HepG2 (cell line): ENCODE measurements at regions not wholly inside any gene's neighbourhood (a gene's known extent, or its start where the extent isn't known, plus 50 kb on each side); places are given as distances from the start of the nearest gene placed in this dataset.

Experiments
- ARNTL ChIP-seq: sonication (generic); formaldehyde crosslinking; IDR thresholded peaks from 2 replicates; pipeline ENCODE4 v1.4.0; 2020; ENCODE audit warnings: mild to moderate bottlenecking, missing genetic modification reagents
- MZF1 ChIP-seq: sonication (generic); formaldehyde crosslinking; IDR thresholded peaks from 2 replicates; pipeline ENCODE4 v1.8.1; 2023; ENCODE audit warnings: mild to moderate bottlenecking, missing genetic modification reagents, borderline replicate concordance
- PHF8 ChIP-seq: sonication (generic); formaldehyde crosslinking; IDR thresholded peaks from 2 replicates; pipeline ENCODE4 v1.5.0; 2020; ENCODE audit warnings: missing genetic modification reagents
- POLR2A ChIP-seq, 2 experiments: IDR thresholded peaks; 2 replicates each; pipeline ENCODE4 v1.6.1; 2011; ENCODE audit warnings: low read depth in 2 of 2, low read length in 2 of 2, mild to moderate bottlenecking in 1 of 2, moderate library complexity in 1 of 2; ENCODE audit not compliant: insufficient read depth in 1 of 2
- RXRA ChIP-seq: sonication (generic); formaldehyde crosslinking; IDR thresholded peaks from 2 replicates; pipeline ENCODE4 v1.5.1; 2020; ENCODE audit warnings: missing genetic modification reagents
- ZBTB20 ChIP-seq: sonication (generic); formaldehyde crosslinking; IDR thresholded peaks from 2 replicates; pipeline ENCODE4 v1.8.1; 2023; ENCODE audit warnings: missing genetic modification reagents, low read depth, mild to moderate bottlenecking, borderline replicate concordance
- ZNF224 ChIP-seq: sonication (generic); formaldehyde crosslinking; IDR thresholded peaks from 2 replicates; pipeline ENCODE4 v1.5.0; 2020; ENCODE audit warnings: mild to moderate bottlenecking, missing genetic modification reagents
- ZNF724P ChIP-seq: sonication (generic); formaldehyde crosslinking; IDR thresholded peaks from 2 replicates; pipeline ENCODE4 v1.8.0; 2022; ENCODE audit warnings: missing genetic modification reagents, borderline replicate concordance
- TF ChIP-seq, protein P1 (sequence below): sonication (generic); formaldehyde crosslinking; IDR thresholded peaks from 2 replicates; pipeline ENCODE4 v1.5.0; 2020; ENCODE audit warnings: missing genetic modification reagents
- TF ChIP-seq, protein P2 (sequence below): sonication (generic); formaldehyde crosslinking; IDR thresholded peaks from 2 replicates; pipeline ENCODE4 v1.5.0; 2020; ENCODE audit warnings: mild to moderate bottlenecking, missing genetic modification reagents, borderline replicate concordance
- TF ChIP-seq, protein P3 (sequence below): sonication (generic); formaldehyde crosslinking; IDR thresholded peaks from 2 replicates; pipeline ENCODE4 v1.4.0; 2020; ENCODE audit warnings: missing genetic modification reagents
- TF ChIP-seq, protein P4 (sequence below): IDR thresholded peaks from 2 replicates; pipeline ENCODE4 v1.6.1; 2012; ENCODE audit warnings: inconsistent platforms
- TF ChIP-seq, protein P5 (sequence below): sonication (generic); formaldehyde crosslinking; IDR thresholded peaks from 2 replicates; pipeline ENCODE4 v1.4.0; 2020; ENCODE audit warnings: missing genetic modification reagents, borderline replicate concordance

DNA sequence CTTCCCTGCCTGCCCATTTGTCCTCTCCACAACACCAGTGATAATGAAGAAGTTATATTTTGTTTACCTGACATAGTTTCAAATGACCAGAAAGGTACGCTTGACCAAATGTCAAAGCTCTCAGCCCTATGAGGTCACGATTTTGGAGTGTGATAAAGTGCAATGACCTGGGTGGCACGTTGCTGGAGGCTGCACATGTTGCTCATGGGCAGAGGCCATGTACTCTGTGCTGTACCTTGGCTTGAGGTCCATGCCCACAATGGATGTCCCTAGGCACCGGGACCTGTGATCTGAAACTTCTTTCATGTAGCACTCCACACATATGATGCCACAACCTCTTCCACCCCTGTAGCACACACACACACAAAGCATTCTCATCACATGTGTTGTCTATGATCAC is 164.0 kb upstream of the HEY2 start:
- no peak for TF ChIP-seq ZBTB20
- no peak for TF ChIP-seq ZNF224 (CRISPR knock-in tag)
- no peak for TF ChIP-seq ZNF724P
- TF ChIP-seq, protein P1, sequence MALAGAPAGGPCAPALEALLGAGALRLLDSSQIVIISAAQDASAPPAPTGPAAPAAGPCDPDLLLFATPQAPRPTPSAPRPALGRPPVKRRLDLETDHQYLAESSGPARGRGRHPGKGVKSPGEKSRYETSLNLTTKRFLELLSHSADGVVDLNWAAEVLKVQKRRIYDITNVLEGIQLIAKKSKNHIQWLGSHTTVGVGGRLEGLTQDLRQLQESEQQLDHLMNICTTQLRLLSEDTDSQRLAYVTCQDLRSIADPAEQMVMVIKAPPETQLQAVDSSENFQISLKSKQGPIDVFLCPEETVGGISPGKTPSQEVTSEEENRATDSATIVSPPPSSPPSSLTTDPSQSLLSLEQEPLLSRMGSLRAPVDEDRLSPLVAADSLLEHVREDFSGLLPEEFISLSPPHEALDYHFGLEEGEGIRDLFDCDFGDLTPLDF (CRISPR knock-in tag), result no peak
- no peak for TF ChIP-seq MZF1 (CRISPR knock-in tag)
- TF ChIP-seq, protein P2, sequence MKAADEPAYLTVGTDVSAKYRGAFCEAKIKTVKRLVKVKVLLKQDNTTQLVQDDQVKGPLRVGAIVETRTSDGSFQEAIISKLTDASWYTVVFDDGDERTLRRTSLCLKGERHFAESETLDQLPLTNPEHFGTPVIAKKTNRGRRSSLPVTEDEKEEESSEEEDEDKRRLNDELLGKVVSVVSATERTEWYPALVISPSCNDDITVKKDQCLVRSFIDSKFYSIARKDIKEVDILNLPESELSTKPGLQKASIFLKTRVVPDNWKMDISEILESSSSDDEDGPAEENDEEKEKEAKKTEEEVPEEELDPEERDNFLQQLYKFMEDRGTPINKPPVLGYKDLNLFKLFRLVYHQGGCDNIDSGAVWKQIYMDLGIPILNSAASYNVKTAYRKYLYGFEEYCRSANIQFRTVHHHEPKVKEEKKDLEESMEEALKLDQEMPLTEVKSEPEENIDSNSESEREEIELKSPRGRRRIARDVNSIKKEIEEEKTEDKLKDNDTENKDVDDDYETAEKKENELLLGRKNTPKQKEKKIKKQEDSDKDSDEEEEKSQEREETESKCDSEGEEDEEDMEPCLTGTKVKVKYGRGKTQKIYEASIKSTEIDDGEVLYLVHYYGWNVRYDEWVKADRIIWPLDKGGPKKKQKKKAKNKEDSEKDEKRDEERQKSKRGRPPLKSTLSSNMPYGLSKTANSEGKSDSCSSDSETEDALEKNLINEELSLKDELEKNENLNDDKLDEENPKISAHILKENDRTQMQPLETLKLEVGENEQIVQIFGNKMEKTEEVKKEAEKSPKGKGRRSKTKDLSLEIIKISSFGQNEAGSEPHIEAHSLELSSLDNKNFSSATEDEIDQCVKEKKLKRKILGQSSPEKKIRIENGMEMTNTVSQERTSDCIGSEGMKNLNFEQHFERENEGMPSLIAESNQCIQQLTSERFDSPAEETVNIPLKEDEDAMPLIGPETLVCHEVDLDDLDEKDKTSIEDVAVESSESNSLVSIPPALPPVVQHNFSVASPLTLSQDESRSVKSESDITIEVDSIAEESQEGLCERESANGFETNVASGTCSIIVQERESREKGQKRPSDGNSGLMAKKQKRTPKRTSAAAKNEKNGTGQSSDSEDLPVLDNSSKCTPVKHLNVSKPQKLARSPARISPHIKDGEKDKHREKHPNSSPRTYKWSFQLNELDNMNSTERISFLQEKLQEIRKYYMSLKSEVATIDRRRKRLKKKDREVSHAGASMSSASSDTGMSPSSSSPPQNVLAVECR (CRISPR knock-in tag), result no peak
- no peak for TF ChIP-seq PHF8 (CRISPR knock-in tag)
- no peak for TF ChIP-seq POLR2A (IDR thresholded peaks at IDR 0.05; ENCODE audit: insufficient read depth in 1 of 2, low read depth in 2 of 2, low read length in 2 of 2)
- TF ChIP-seq, protein P3, sequence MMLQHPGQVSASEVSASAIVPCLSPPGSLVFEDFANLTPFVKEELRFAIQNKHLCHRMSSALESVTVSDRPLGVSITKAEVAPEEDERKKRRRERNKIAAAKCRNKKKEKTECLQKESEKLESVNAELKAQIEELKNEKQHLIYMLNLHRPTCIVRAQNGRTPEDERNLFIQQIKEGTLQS (CRISPR knock-in tag), result no peak
- TF ChIP-seq ARNTL (CRISPR knock-in tag), result no peak
- TF ChIP-seq RXRA, result no peak
- TF ChIP-seq, protein P4, sequence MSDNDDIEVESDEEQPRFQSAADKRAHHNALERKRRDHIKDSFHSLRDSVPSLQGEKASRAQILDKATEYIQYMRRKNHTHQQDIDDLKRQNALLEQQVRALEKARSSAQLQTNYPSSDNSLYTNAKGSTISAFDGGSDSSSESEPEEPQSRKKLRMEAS, result no peak
- TF ChIP-seq, protein P5, sequence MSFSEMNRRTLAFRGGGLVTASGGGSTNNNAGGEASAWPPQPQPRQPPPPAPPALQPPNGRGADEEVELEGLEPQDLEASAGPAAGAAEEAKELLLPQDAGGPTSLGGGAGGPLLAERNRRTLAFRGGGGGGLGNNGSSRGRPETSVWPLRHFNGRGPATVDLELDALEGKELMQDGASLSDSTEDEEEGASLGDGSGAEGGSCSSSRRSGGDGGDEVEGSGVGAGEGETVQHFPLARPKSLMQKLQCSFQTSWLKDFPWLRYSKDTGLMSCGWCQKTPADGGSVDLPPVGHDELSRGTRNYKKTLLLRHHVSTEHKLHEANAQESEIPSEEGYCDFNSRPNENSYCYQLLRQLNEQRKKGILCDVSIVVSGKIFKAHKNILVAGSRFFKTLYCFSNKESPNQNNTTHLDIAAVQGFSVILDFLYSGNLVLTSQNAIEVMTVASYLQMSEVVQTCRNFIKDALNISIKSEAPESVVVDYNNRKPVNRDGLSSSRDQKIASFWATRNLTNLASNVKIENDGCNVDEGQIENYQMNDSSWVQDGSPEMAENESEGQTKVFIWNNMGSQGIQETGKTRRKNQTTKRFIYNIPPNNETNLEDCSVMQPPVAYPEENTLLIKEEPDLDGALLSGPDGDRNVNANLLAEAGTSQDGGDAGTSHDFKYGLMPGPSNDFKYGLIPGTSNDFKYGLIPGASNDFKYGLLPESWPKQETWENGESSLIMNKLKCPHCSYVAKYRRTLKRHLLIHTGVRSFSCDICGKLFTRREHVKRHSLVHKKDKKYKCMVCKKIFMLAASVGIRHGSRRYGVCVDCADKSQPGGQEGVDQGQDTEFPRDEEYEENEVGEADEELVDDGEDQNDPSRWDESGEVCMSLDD (CRISPR knock-in tag), result no peak
